Right lung (tissue), 2 donors: ENCODE measurements at regions not wholly inside any gene's neighbourhood (a gene's known extent, or its start where the extent isn't known, plus 50 kb on each side); places are given as distances from the start of the nearest gene placed in this dataset.
A peak's percentile ranks its signal among the peaks of the same experiment; 100 is the strongest.
"Not testable (repeated sequence)": the region's sequence is repeated elsewhere in the genome, so short reads cannot be mapped to it uniquely, and the experiment has no call there.

Source experiments
- DNase-seq, 2 donors: peaks; one replicate each; pipeline ENCODE4 v3.0.0-alpha.2; 2013

DNA sequence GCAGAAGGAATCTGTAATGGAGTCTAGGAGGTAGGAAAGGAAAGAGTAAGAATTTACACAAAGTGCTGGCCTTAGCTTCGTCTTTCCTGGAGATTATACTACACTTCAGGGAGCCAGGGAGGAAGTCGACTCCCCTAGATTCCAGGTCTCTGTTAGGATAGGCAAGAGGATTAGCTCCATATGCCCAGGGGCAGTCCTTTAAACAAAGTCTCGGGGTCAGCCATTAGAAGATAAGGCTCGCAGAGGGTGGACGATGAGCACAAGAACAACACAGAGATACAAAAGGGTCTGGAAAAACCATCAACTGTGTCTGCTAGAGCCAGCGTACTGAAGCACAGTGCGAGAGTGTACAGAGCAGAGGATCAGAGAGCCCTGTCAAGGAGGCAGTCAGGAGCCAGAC is 344.7 kb upstream of the TNC start:
- no peak for DNase-seq

DNA sequence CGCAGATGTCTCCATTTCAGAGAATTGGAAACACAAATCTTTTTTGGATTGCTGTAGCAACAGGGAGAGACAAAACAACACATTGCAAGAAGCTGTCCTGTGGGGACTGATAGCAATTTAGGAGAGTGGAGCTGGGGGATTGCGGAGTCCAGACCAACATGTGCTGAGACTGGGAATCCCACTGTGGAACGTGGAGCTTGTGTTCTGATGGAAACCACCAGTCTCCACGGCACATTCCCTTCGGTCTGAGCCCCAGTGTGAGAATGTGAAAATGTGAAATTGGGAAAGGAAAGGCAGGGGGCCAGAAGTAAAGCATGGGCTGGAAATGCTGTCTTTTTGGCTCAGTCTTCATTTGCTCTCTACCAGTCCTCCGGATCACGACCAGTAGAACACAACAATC is 348.8 kb upstream of the TNC start:
- DNase-seq, result peak in 1 of 2 donors; percentile 4

DNA sequence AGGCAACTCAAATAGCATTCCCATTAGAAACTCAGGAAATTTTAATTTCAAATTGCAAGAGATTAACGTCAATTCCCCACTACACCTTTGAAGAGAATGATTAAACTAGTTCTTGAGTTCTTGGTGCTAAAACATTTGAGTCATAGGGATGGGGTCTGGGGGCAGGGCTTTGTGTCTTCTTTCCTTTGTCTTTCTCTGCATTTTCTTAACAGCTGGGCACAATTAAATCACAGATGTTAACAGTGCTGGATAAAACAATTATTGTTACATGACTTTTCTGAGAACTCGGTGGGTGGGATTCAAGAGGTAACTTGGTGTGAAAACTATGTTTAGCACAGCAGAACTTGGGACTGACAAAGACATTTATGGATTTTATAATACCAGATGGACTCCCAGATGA is 351.9 kb upstream of the TNC start:
- no peak for DNase-seq

DNA sequence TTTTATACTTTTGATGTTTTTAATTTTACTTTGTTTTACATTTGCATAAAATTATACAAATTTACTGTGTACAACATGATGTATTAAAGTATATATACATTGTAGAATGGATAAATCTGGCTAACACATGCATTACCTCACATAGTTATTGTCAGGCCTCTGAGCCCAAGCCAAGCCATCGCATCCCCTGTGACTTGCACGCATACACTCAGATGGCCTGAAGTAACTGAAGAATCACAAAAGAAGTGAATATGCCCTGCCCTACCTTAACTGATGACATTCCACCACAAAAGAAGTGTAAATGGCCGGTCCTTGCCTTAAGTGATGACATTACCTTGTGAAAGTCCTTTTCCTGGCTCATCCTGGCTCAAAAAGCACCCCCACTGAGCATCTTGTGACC is 355.1 kb upstream of the TNC start:
- not testable (repeated sequence) for DNase-seq

DNA sequence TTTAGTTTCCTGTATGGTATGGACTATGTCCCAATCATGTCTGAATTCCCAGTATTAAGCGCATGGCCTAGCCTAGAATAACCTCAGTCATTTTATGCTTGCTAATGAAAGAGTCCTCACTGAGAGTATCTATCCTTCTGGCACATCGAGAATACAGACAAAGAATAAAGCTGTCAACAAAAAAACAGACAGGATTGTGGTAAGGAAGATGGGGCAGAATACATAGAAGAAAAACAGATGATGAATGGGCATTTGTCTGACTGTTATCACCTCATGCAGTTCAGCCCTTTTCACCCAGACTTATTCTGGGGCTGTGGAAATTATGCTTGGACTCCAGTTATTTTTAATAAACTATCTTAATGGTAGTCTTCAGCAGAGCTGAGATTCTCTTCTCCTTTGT is 363.8 kb upstream of the TNC start:
- DNase-seq, result no peak

DNA sequence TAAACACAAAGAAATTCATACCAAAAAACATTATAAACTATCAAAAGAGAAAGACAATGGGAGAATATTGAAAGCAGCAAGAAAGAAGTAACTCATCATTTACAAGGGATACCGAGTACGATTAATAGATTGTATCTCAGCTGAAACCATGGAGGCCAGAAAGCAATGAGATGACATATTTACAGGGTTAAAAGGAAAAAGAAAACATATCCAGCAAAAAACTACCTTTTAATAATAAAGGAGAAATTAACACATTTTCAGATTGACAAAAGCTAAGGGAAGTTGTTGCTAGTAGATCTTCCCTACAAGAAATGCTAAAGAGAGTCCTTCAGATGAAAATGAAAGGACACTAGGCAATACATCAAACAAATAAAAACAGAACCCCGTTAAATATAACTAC is 364.8 kb upstream of the TNC start:
- no peak for DNase-seq

DNA sequence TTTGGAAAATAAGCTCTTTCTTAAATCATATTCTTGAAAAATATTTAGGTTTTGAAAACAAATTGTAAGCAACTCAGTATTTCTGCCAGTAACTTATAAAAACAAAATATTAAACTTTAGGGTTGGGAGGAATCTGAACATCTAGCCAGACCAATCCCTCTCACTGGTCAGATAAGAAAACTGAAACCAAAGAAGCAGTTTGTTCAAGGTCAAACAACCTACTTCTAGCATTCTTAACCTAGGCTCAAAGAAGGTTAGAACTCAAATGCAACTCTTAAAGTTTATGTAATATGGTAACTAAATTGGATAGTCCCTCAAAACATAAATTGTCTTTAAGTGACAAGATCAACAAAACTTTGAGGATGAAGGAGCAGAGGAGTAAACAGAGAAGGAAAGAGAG is 374.9 kb upstream of the TNC start:
- DNase-seq, result no peak

DNA sequence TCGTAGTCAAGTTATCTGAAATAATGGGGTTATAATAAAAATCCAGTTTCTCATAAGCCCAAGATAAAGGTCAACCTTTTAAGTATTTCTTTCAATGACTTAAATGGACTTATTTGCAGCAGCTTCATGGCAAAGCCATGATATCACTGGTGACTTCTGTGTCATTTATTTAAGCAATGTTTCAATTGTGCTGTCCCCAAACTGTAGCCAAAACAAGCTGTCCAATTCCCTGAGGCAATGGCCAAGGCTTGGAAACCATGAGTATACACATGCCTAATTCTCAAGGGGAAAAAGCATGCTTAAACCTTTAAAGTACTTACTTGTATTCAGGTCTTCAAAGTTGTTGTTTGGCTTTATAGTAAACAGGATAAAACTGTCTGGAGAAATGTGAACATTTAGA is 376.4 kb upstream of the TNC start:
- no peak for DNase-seq

DNA sequence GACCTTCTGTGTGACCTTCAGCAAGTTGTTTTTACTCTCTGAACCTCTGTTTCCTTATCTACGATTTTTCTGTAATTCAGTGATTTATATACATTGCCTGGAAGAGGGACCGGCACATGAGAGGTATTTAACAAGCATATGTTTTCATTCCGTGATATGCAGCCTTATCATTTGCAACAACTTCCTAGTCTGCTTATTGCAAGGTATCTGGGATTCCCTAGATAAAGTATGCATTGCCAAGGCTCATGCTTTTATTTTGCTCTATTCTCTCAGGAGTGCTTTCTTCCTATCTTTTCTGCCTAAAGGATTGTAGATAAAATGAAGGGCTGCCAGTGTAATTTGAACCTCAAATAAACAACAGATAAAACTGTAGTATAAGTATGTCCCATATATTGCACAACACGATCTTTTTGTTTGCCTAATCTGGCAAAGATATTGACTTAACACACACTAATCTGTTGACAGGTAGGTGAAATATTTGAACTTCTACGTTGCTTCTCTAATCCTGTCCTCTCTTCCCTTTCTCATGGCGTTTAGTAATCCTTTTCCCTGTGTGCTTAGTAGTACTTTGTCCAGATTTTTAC is 377.2 kb upstream of the TNC start:
- DNase-seq, result no peak

DNA sequence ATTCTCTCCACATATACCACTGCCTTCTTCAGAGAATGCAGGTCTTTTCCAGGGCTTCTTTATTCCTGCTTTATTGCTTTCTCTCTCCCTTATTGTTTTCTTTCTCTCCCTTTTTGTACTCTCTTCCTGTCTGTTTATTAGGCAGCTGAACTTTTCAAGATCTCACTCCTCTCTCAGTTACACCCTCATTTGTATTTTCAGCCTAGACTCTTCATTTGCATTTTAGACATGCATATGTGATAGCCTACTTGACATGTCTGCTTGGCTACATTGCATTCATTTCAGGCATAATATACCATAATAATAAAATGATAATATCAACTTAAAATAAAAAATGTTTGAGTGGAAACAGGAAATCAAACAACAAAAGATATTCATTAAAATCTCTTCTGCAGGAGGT is 377.9 kb upstream of the TNC start:
- DNase-seq, result no peak

DNA sequence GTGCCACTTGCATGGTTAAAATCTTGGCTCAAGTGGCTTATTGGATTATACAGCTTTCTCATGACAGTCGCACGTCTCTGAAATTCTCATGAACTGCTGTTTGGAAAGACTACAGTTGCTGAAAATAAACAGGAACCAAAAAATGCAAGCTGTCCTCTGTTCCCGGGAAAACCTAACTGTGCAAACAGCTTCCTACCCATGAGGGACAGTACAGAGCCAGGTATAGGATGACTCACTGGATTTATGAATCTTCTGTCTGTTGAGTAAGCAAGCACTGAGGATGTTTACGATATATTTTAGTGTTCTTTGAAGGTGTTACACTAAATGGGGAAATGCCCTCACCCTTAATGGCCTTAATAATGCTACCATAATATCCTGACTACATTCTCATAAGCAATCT is 380.3 kb upstream of the TNC start:
- DNase-seq, result no peak

DNA sequence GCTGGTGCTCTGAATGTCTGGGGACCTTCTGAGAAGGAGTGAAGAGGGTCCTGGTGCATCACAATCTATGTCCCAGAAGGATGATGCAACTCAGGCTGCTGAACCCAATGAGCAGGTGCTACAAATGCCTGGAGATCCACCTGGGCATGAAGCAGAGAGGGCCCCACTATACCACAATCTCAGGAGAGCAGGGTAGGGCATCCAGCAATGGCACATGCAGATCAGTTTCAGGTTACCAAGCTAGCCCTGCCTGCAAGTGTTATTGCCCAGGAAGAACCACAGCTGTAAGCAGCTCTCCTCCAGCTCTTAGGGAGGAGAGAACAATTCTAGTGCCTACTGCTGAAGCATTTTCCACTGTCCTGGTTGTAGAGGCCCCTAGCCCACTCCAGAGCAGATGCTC is 389.2 kb upstream of the TNC start:
- no peak for DNase-seq

DNA sequence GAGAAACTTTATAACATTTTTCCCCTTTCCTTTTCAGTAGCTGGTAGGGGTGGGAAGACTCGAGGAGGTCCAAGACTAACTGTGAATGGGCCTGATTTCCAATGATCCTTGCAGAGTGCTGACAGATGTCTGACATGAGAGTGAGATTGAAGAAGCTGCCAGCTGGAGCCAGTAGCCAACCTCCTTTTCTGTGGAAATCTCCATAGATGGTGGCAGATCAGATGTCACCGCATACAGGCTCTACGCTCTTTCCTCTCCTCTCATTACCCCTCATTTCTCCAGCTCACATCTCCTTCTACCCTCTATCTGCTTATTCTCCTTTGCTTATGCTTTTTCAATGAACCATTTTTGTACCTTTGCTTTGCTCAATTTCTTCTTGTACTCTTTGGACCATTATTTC is 395.2 kb upstream of the TNC start:
- DNase-seq, result no peak

DNA sequence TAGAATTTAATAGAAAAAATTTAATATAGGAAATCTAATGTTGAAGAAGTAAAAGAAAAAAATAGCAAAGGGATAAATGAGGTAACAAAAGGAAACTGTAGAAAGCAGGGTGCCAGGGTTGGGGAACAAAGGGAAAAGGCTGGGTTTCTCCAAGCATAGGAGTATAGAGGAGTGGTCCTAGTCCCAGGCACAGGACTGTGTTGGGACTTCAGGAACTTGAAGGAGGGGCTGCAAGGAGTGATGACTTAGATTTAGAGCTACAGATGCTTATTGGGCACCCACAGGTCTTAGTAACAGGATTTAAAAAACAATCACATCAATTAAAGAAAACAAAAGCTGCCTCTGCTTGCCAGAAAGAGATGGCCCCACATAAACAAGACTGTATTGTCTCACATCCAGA is 396.5 kb upstream of the TNC start:
- DNase-seq, result no peak

DNA sequence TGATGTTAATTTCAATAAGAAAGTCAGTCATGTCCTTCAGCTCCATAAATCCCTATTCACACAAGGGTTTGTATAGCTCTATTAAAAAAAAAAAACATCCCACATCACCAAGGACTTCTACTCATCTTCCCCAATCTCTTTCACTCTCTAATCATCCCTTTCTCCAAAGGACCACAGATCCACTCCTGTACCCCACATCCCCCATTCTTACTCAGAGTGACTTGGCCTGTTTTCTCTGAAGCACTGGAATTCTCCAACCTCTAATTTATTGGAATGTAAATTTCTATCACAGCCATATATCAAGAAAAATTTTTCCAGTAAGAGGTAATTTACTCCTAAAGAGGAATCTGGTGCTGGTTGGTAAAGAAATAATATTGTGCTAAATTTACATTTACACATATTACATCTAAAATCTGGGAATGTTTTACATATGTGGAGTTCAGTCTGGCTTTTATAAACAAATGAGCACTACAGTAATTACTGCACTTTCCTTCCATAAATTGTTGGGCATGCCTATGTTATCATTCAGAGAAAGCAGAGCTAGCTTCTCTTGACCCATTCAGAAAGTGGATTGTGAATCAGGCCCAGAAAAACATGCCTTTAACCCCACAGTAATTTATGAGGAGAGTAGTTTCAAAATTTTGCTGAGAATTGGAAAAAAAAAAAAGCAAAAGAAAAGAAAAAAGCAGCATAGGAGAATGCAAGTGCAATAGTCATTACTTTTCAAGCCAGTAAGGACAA is 399.5 kb upstream of the TNC start:
- no peak for DNase-seq

DNA sequence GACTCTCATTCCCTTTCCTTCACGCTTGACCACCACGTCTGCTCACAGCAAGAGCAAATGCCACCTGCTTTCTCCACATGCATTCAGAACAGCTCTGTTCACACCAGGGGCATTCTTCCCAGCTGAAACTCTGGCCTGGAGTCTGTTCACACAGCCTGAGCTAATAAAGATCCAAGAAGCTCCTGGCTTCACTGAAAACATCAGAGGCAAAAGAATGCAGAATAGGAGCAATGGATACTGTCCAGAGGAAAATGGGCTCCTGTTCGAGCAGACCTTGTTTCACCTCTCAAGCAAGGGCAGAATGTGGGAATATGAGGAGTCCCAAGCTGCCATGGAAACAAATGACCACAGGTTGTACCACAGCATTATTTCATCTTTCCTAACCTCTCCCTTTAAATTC is 402.7 kb upstream of the TNC start:
- no peak for DNase-seq

DNA sequence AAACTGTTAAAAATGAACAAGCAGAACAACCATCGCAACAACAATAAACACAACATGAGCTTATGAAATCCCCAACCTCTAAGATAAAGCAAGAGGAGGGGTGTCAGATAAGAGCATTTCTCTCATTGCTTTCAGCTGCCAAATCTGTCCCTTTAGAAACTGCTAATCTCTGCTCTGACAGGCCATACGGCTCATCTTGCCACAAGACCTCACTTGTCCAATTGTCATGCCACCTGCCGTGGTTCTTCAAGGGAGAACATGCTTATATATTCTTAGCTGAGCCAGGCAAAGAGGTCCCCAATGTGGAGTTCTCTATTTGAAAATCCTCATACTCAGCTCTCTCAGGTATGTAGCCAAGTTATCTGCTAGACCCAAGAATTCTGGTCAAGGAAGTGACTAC is 405.0 kb upstream of the TNC start:
- no peak for DNase-seq

DNA sequence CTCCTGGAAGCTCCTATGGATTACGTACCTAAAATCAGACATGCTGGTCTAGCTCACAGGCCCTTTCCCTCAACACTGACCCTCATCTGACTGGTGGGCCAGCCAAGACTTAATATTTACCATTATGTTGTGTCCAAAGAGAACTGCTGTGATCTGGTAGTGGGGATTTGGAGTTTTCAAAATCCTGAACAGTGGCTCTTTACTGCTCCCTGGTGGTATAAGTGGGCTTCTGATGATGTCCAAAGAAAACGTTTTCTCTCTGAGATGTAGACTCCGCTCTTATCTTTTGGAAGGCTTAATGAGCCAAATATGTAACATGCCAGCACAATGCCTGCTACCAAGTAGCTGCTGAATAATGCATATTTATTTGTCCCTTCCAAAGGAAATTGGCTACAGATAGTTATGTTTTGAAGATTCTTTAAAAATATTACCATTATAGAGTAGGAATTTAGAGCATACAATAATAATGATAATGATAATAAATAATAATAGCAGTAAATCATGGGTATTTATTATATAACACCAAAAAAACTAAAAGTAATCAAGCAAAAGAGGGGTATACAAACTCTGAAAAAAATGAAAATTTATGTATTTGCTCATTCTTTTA is 406.6 kb upstream of the TNC start:
- peak; percentile 76 to 85 for DNase-seq

DNA sequence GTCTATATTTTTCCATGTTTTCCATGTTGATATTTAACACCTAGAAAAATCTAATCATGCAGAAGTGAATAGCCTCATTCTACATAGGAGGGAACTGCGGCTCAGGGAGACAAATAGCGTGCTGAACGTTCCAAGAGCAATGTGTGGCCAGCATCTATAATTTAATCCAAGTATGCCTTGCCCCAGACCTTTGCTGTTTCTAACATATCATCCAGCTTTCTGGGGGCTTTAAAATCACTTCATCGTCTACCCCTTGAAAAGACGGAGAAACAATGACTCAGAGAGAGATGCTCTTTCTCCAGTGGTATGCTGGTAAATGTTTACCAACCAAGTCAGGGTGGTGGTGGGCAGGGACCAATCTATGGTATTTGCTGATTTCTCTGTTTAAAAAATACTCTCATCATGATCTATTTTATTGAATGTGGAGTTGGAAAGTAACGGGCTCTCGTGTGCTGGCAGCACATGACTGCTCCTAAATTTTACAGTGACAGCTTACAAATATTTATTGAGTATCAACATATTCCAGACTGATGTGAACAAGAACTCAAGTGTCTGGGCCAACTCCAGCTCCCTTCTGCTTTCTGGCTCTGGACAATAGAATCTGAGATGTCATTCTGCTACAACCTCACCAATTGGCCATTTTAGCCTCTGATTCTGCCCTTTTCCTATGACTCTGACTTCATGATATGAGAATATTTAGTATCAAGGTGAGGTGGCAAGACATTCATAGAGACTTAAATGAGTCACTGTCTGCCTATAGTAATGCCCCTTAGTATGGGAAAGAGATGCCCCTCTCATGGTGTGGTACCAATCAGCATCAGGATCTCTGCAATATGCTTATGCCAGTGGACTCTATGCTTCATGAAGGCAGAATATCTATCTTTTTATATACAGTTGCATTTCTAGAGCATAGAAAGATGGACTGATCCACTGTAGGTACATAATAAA is 407.4 kb upstream of the TNC start:
- DNase-seq, result peak; percentile 42 to 52

DNA sequence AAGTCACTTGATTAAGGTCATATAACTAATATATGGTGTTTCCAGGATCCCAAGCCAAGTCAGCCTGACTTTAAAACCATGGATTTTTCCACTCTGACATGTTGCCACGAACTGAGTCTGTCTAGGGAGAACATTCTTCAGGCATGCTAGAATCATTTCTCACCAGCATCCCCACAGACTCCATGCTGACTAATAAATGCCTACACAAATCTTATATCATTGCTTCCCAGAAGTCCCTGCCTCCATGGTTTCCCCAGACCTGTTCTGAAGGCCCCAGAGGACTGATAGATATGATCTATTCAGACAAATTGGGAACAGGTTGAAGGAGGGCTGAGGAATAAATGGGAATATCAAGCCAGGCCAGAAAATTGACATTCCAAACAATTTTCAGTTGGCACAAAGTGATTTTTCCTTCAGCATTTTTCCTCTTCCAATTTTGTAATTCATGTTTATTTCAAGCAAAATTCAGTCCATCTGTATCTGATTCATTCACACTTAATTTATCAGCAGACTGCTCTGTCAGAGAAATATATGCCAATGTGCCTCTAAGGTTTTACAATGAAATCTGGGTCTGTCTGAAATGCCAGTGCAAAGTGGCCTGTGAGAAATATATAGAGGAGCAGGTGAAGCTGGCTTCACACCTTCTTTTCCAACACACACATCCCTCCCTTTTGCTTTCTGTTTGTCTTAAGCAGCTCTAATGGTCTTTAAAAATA is 413.6 kb upstream of the TNC start:
- peak; percentile 20 to 33 for DNase-seq

DNA sequence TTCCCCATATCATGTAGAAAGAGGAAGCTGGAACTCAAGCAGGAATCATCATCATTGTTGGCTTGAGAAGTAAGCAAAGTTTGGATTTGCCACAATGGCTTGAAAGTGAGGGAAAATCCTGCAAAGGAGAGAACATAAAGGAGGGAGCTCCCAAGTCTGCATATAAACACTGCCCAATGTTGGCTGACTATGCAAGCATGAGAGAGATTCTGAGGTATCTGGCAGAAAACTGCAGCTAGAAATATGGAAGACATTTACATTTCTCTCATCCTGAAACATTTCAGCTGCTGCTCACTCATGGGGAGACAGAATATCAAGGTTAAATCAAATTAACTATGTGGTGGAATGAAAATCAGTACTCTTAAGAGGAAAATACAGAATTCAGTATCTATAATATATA is 415.6 kb upstream of the TNC start:
- no peak for DNase-seq

DNA sequence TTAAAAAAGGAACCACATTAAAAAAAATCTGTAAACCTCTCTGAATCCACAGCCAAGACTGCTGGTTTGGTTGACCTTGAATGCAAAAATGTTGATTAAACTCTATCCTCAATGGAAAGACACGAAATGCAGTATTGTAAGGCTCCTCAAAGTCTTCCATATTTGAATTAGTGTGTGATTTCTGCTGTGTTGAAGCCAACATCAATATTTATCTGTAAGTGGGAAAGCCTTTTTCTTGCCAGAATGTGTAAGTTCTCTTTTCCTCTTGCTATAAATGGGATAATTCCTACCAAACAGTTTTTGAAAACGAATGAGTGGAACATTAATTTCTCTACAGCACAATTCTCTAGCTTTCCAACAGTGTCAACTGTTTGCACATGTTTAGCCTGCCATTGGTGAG is 422.1 kb upstream of the TNC start:
- DNase-seq, result peak in 1 of 2 donors; percentile 29
